GM13976 (cell line): ENCODE measurements at regions not wholly inside any gene's neighbourhood (a gene's known extent, or its start where the extent isn't known, plus 50 kb on each side); places are given as distances from the start of the nearest gene placed in this dataset.
"Not testable (repeated sequence)": the region's sequence is repeated elsewhere in the genome, so short reads cannot be mapped to it uniquely, and the experiment has no call there.

Experiments used
- DNase-seq: peaks from one replicate; pipeline ENCODE4 v3.0.0; 2012; ENCODE audit warnings: low spot score
- in situ Hi-C: fragments of 300-500 bp; cut with MboI; formaldehyde crosslinking; loops from one replicate; pipeline ENCODE4 v1.12.0; 2022; ENCODE audit warnings: low sequenced_read_pairs, mixed read lengths, inconsistent platforms; ENCODE audit not compliant: unreplicated experiment
- TF ChIP-seq, protein P1 (sequence below): IDR thresholded peaks from 2 replicates; pipeline ENCODE4 v1.5.1; 2012; ENCODE audit warnings: borderline replicate concordance, mild to moderate bottlenecking; ENCODE audit not compliant: insufficient read depth; ENCODE audit errors: extremely low read depth, missing control alignments, control extremely low read depth

DNA sequence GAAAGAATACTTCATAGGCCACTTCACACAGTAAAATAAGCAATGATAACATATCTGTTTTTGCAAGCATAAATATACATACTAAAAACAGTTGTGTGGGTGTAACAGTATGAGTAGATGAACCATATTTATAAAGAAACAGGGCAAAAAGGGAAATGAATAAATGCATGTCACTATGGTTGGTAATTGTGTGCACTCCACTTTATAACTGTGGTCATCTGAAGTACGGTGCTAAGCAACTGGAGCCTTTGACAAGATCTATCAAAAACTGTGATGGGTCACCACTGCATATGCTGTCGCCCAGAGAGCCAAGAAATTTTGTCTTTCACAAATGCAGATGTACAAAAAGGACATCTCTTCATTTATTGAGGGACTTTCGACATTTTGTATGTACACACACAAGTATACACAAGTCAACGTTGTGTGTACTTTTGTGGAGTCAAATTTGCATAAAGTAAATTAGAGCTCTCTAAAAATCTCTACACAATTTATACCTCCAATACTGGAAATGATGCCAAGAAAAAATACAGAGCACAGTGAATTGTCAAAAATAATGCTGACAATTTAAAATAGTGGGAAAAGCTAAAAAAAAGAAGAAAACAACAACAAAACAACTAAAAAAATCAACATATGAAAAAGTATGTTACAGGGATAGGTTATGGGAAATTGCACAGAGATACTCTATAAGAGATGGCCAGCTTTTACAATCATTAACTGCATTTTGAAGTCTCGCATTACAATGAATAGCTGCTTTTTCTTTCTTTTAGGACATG, 123.1 kb upstream of the ENPEP start:
- TF ChIP-seq, protein P1, sequence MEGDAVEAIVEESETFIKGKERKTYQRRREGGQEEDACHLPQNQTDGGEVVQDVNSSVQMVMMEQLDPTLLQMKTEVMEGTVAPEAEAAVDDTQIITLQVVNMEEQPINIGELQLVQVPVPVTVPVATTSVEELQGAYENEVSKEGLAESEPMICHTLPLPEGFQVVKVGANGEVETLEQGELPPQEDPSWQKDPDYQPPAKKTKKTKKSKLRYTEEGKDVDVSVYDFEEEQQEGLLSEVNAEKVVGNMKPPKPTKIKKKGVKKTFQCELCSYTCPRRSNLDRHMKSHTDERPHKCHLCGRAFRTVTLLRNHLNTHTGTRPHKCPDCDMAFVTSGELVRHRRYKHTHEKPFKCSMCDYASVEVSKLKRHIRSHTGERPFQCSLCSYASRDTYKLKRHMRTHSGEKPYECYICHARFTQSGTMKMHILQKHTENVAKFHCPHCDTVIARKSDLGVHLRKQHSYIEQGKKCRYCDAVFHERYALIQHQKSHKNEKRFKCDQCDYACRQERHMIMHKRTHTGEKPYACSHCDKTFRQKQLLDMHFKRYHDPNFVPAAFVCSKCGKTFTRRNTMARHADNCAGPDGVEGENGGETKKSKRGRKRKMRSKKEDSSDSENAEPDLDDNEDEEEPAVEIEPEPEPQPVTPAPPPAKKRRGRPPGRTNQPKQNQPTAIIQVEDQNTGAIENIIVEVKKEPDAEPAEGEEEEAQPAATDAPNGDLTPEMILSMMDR, result no peak
- in situ Hi-C loops, result no loop called here
- DNase-seq, result no peak

DNA sequence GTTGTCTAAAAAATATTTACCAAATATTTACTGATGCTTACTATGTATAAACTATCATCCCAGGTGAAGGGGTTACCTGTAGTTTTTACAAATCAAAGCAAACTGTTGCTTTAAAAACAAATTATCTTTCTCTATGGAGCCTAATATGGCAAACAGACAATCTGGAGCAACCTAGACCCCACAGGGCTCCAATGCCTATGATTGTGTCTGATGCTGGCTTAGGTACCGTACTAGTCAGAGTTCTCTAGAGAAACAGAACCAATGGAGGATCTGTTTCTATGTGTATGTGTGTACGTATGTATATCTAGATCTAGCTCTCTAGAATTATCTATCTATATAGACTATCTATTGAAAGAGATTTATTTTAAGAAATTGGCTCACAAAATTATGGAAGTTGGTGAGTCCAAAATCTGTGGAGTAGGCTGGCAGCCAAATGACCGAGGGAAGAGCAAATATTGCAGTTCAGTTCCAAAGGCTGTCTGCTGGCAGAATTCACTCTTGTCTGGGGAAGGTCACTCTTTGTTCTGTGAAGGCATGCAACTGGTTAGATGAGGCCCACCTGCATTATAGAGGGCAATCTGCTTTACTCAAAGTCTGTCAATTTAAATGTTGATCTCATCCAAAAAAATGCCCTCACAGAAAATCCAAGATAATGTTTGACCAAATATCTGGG, 127.1 kb upstream of the ENPEP start:
- in situ Hi-C loops, result loop anchor here (10.0 kb wide), 1 partner anchor 156 kb away; no protein-coding TSS in a partner anchor
- DNase-seq, result no peak
- TF ChIP-seq, protein P1, result no peak

DNA sequence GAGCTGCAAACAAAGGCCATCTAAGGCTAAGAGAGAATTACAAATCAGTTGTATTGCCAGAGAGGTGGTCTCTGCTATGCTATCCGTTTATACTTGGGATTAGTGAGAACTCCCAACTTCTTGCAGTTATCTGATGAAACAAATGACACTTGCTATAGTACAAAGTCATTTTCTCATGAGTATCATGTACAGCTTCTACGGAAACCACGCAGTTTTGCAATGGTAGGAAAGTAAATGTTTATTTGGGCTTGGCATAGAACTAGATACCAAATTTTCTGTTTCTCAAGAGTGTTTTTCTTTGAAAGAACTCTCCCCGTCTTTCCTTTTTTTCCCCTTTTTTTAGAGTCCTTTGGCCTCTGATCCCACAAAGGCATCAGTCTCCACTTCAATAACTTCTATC, 128.2 kb upstream of the ENPEP start:
- in situ Hi-C loops, result loop anchor here (10.0 kb wide), 1 partner anchor 157 kb away; no protein-coding TSS in a partner anchor
- no peak for DNase-seq
- TF ChIP-seq, protein P1, result no peak

- in situ Hi-C loops, result loop anchor here (10.0 kb wide), 1 partner anchor 161 kb away; no protein-coding TSS in a partner anchor
- TF ChIP-seq, protein P1, result no peak
- DNase-seq, result peak; percentile 22
Measured at GRCh38 chr4:110344165-110344564, 131.8 kb upstream of the ENPEP start.

- TF ChIP-seq, protein P1, result no peak
Measured at GRCh38 chr4:110343534-110343933, 132.4 kb upstream of the ENPEP start.

GRCh38 chr4:110341118-110341517, 134.8 kb upstream of the ENPEP start:
- in situ Hi-C loops, result loop anchor here (10.0 kb wide), 1 partner anchor 164 kb away; no protein-coding TSS in a partner anchor
- DNase-seq, result not testable (repeated sequence)

More at GRCh38 chr4:110343534-110343933, 132.4 kb upstream of the ENPEP start:
- DNase-seq, result no peak
- in situ Hi-C loops, result loop anchor here (10.0 kb wide), 1 partner anchor 161 kb away; no protein-coding TSS in a partner anchor

DNA sequence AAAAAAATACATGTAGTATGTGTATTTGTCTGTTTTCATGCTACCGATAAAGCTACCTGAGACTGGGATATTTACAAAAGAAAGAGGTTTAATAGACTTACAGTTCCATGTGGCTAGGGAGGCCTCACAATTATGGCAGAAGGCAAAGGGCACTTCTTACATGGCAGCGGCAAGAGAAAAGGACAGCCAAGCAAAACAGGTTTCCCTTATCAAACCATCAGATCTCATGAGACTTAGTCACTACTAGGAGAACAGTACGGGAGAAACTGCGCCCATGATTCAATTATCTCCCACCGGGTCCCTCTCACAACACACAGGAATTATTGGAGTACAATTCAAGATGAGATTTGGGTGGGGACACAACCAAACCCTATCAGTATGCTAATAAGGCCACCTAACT, 137.0 kb upstream of the ELOVL6 start:
- in situ Hi-C loops, result no loop called here
- TF ChIP-seq, protein P1, result no peak
- no peak for DNase-seq
